BE2C (cell line): ENCODE measurements at regions not wholly inside any gene's neighbourhood (a gene's known extent, or its start where the extent isn't known, plus 50 kb on each side); places are given as distances from the start of the nearest gene placed in this dataset.

Experiments used
- DNase-seq: peaks from one replicate; pipeline ENCODE4 v3.0.0-alpha.2; 2020
- H3K27me3 ChIP-seq: fragments of 250-450 bp; sonication (Bioruptor Pico); 2 replicates; pipeline ENCODE4 v1.5.1; 2020; ENCODE audit warnings: mild to moderate bottlenecking
- H3K36me3 ChIP-seq: fragments of 250-450 bp; sonication (Bioruptor Pico); 2 replicates; pipeline ENCODE4 v1.5.1; 2020; ENCODE audit warnings: mild to moderate bottlenecking
- H3K4me1 ChIP-seq: fragments of 250-450 bp; sonication (Bioruptor Pico); 2 replicates; pipeline ENCODE4 v1.5.1; 2020
- H3K4me3 ChIP-seq: 2 replicates; pipeline ENCODE4 v1.5.1; 2011; ENCODE audit warnings: low read depth, low read length
- H3K9me3 ChIP-seq: fragments of 250-450 bp; sonication (Bioruptor Pico); 2 replicates; pipeline ENCODE4 v1.5.1; 2020
- TF ChIP-seq, protein P1 (sequence below): IDR thresholded peaks from 2 replicates; pipeline ENCODE4 v1.5.1; 2012; ENCODE audit warnings: mild to moderate bottlenecking, low read depth, low read length

DNA sequence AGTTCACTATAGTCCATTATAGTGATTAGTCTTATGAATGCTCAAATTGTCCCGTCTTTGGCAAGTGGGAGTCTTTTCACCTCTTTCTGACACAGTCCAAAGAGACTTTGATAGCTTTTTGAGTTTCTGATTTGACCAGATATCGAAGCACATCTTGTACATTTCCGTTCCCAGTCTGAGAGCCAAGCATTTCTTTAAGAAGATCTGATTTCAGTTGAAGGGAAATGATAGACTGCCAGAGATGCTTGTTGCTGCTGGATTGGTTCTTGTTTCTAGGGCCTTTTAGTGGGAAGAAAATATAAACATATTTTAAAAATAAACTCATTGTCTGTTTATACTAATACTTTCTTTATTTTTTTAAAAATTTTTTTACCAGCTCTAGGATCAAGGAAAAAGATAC lies 54.1 kb upstream of the IER3 start:
- Histone ChIP-seq H3K4me1 (peaks cover 4% of the 10 kb centered on the region), H3K36me3 (no peaks in the 10 kb centered on the region), H3K27me3 (no peaks in the 10 kb centered on the region), H3K9me3 (no peaks in the 10 kb centered on the region), H3K4me3 (no peak overlapping the region)
- TF ChIP-seq, protein P1, sequence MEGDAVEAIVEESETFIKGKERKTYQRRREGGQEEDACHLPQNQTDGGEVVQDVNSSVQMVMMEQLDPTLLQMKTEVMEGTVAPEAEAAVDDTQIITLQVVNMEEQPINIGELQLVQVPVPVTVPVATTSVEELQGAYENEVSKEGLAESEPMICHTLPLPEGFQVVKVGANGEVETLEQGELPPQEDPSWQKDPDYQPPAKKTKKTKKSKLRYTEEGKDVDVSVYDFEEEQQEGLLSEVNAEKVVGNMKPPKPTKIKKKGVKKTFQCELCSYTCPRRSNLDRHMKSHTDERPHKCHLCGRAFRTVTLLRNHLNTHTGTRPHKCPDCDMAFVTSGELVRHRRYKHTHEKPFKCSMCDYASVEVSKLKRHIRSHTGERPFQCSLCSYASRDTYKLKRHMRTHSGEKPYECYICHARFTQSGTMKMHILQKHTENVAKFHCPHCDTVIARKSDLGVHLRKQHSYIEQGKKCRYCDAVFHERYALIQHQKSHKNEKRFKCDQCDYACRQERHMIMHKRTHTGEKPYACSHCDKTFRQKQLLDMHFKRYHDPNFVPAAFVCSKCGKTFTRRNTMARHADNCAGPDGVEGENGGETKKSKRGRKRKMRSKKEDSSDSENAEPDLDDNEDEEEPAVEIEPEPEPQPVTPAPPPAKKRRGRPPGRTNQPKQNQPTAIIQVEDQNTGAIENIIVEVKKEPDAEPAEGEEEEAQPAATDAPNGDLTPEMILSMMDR = no peak
- DNase-seq = no peak

DNA sequence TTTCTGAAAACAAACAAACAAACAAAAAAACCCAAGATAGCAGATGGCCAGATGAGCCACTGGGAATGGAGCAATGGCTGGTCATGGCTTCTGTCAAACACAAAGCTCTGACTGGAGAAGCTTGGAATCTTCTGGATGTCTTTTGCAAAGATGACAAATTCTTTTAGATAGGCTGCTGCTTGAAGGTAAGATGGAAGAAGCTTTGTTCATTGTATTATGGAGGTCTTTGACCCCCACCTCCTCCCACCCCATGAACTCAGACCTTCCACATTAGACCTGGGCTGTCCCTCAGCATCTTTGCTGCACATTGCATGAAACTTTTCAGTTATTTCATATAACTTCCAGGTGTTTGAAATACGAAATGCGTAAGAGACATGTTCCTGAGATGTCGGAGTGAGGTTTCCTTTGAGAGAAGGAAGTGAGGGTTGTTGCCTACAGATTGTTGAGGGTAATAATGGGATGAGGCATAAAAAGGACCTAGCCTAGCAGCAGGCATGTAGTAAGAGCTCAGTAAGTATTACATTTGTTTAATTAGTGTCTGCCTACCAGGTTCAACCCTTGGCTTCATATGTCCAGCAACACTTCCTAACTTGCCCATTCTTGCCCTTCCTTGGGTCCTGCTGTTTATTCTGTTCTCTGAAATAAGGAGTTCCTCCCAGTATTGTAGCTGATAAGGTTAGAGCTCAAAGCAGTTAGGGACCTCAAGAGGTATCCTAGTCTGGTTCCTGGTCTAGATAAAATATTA lies 51.4 kb upstream of the IER3 start:
- H3K27me3 ChIP-seq = no peaks in the 10 kb centered on the region
- peaks cover 4% of the 10 kb centered on the region for H3K4me1 ChIP-seq
- no peak for DNase-seq
- H3K9me3 ChIP-seq = no peaks in the 10 kb centered on the region
- no peaks in the 10 kb centered on the region for H3K36me3 ChIP-seq
- TF ChIP-seq, protein P1 = no peak
- H3K4me3 ChIP-seq = no peak overlapping the region
